ENCODE measurements at regions not wholly inside any gene's neighbourhood (a gene's known extent, or its start where the extent isn't known, plus 50 kb on each side); places are given as distances from the start of the nearest gene placed in this dataset.

- no peak for DNase-seq
These were observed 405.6 kb upstream of the MEX3C start for GRCh38 chr18:51603111-51603510.

- DNase-seq = no peak
These were observed 406.1 kb upstream of the MEX3C start for GRCh38 chr18:51603551-51603950.

- no peak for DNase-seq
These were observed 413.0 kb upstream of the MEX3C start for GRCh38 chr18:51610481-51610880.

GRCh38 chr18:51611326-51611725 is 413.8 kb upstream of the MEX3C start:
- DNase-seq = no peak

- no peak for DNase-seq
These were observed 416.6 kb upstream of the MEX3C start for GRCh38 chr18:51614033-51614432.

GRCh38 chr18:51614967-51615571 is 417.6 kb upstream of the MEX3C start:
- DNase-seq = peak; percentile 71

- DNase-seq = no peak
These were observed 419.7 kb upstream of the MEX3C start for GRCh38 chr18:51617167-51617566.

- DNase-seq = no peak
These were observed 420.2 kb upstream of the MEX3C start for GRCh38 chr18:51617572-51618260.

GRCh38 chr18:51619283-51619682 is 421.8 kb upstream of the MEX3C start:
- DNase-seq = no peak

GRCh38 chr18:51621113-51621863 is 423.8 kb upstream of the MEX3C start:
- DNase-seq = peak; percentile 65

GRCh38 chr18:51621864-51622160 is 424.3 kb upstream of the MEX3C start:
- DNase-seq = no peak

GRCh38 chr18:51622702-51623101 is 425.2 kb upstream of the MEX3C start:
- DNase-seq = no peak

GRCh38 chr18:51623653-51624052 is 426.2 kb upstream of the MEX3C start:
- DNase-seq = no peak

GRCh38 chr18:51630706-51631105 is 433.2 kb upstream of the MEX3C start:
- no peak for DNase-seq

- DNase-seq = no peak
These were observed 440.4 kb upstream of the MEX3C start for GRCh38 chr18:51637881-51638280.

- no peak for DNase-seq
These were observed 442.1 kb upstream of the MEX3C start for GRCh38 chr18:51639541-51639940.

GRCh38 chr18:51643483-51643882 is 446.0 kb upstream of the MEX3C start:
- no peak for DNase-seq

GRCh38 chr18:51645607-51646006 is 448.1 kb upstream of the MEX3C start:
- no peak for DNase-seq

GRCh38 chr18:51647346-51647745 is 449.9 kb upstream of the MEX3C start:
- DNase-seq = no peak

GRCh38 chr18:51647942-51648341 is 450.5 kb upstream of the MEX3C start:
- no peak for DNase-seq

GRCh38 chr18:51649796-51650195 is 452.3 kb upstream of the MEX3C start:
- DNase-seq = no peak

GRCh38 chr18:51651761-51652160 is 454.3 kb upstream of the MEX3C start:
- no peak for DNase-seq

GRCh38 chr18:51653507-51654213 is 456.2 kb upstream of the MEX3C start:
- no peak for DNase-seq

Measured in left hindlimb (tissue), 1 donor.